Erythroblast (primary cell): ENCODE measurements at regions not wholly inside any gene's neighbourhood (a gene's known extent, or its start where the extent isn't known, plus 50 kb on each side); places are given as distances from the start of the nearest gene placed in this dataset.

Experiments
- GATA1 ChIP-seq: IDR thresholded peaks from 2 replicates; pipeline ENCODE4 v1.6.1; 2011; ENCODE audit warnings: low read depth, mild to moderate bottlenecking, control low read depth, low read length, moderate library complexity
- POLR2A ChIP-seq: IDR thresholded peaks from 2 replicates; pipeline ENCODE4 v1.6.1; 2011; ENCODE audit warnings: mild to moderate bottlenecking, low read length

DNA sequence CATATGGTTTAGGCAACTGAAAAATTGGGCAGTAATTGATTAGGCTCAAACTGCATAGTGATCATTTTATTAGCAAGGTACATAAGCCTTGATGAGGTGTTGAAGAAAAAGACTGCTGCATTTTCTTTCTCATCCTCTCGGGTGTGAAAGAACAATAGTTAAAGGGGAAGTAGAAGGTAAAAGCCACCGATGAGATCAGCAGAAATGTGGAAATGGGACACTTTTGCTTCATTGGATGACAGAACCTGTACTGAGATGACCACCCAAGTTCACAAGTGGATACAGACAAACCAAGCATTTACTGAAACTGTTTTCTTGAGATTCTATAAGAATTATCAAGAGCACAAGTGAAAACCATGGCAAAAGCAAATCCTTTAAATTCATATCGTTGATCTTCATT is 184.0 kb downstream of the TMX1 start:
- TF ChIP-seq POLR2A (no peak), GATA1 (no peak)
